Upper lobe of left lung (tissue), 4 donors: ENCODE measurements at regions not wholly inside any gene's neighbourhood (a gene's known extent, or its start where the extent isn't known, plus 50 kb on each side); places are given as distances from the start of the nearest gene placed in this dataset.

Experiments
- CTCF ChIP-seq, 6 experiments: fragments of 450-650 bp in 4 of 6; fragments of 200-600 bp in 2 of 6; sonication (generic) in 2 of 6; IDR thresholded peaks; one replicate each; pipeline ENCODE4 v1.5.1; 2016 to 2019; ENCODE audit warnings: antibody characterized with exemption in 6 of 6
- POLR2A ChIP-seq, 4 donors: fragments of 450-650 bp; IDR thresholded peaks; one replicate each; pipeline ENCODE4 v1.5.1; 2016 to 2017; ENCODE audit warnings: antibody characterized with exemption in 4 of 4, mild to moderate bottlenecking in 2 of 4
- POLR2AphosphoS5 ChIP-seq, 2 donors: sonication (generic); formaldehyde crosslinking; IDR thresholded peaks; one replicate each; pipeline ENCODE4 v1.5.1; 2017; ENCODE audit warnings: antibody characterized with exemption in 2 of 2

GRCh38 chr3:153273767-153274435 lies 111.9 kb downstream of the RAP2B start:
- TF ChIP-seq POLR2A (IDR thresholded peaks at IDR 0.05) (no peak), CTCF (IDR thresholded peaks at IDR 0.05) (no peak), POLR2AphosphoS5 (IDR thresholded peaks at IDR 0.05) (no peak)
